Neural progenitor cell (in vitro differentiated cells): ENCODE measurements at regions not wholly inside any gene's neighbourhood (a gene's known extent, or its start where the extent isn't known, plus 50 kb on each side); places are given as distances from the start of the nearest gene placed in this dataset.

Source experiments
- DNase-seq: peaks from one replicate; pipeline ENCODE4 v3.0.0-alpha.2; 2016; ENCODE audit warnings: low spot score
- H2AFZ ChIP-seq: fragments of 200-600 bp; sonication (generic); replicated peaks from 2 replicates; pipeline ENCODE4 v1.6.1; 2016; ENCODE audit warnings: antibody characterized with exemption
- H3F3A ChIP-seq: fragments of 200-600 bp; sonication (generic); 2 replicates; pipeline ENCODE4 v1.6.1; 2016; ENCODE audit warnings: antibody characterized with exemption, low read depth
- H3K27ac ChIP-seq: fragments of 200-600 bp; sonication (generic); 2 replicates; pipeline ENCODE4 v1.5.1; 2016; ENCODE audit warnings: mild to moderate bottlenecking
- H3K27me3 ChIP-seq: fragments of 200-600 bp; sonication (generic); 2 replicates; pipeline ENCODE4 v1.6.1; 2016; ENCODE audit warnings: mild to moderate bottlenecking, moderate library complexity
- H3K36me3 ChIP-seq: fragments of 200-600 bp; sonication (generic); 2 replicates; pipeline ENCODE4 v1.5.1; 2016
- H3K4me1 ChIP-seq: fragments of 200-600 bp; sonication (generic); 2 replicates; pipeline ENCODE4 v1.6.1; 2016; ENCODE audit warnings: mixed run types
- H3K4me2 ChIP-seq: fragments of 200-600 bp; sonication (generic); 2 replicates; pipeline ENCODE4 v1.6.1; 2016
- H3K4me3 ChIP-seq: fragments of 200-600 bp; sonication (generic); 2 replicates; pipeline ENCODE4 v1.5.1; 2016
- H3K79me2 ChIP-seq: fragments of 200-600 bp; sonication (generic); 2 replicates; pipeline ENCODE4 v1.6.1; 2016; ENCODE audit warnings: low read depth
- H3K9ac ChIP-seq: fragments of 200-600 bp; sonication (generic); 2 replicates; pipeline ENCODE4 v1.6.1; 2016
- H3K9me3 ChIP-seq: fragments of 200-600 bp; sonication (generic); 2 replicates; pipeline ENCODE4 v1.5.1; 2016; ENCODE audit warnings: low read depth
- H4K20me1 ChIP-seq: fragments of 200-600 bp; sonication (generic); 2 replicates; pipeline ENCODE4 v1.6.1; 2016; ENCODE audit warnings: low read depth
- H3K27ac Mint-ChIP-seq: 3 replicates; pipeline ENCODE4 v1.8.0; 2021; ENCODE audit warnings: mixed read lengths
- H3K27me3 Mint-ChIP-seq: 2 replicates; pipeline ENCODE4 v1.8.0; 2022; ENCODE audit warnings: low read depth, mild to moderate bottlenecking, inconsistent platforms, moderate library complexity, mixed read lengths; ENCODE audit not compliant: insufficient read depth
- H3K36me3 Mint-ChIP-seq: 3 replicates; pipeline ENCODE4 v1.8.0; 2021; ENCODE audit warnings: mixed read lengths
- H3K4me1 Mint-ChIP-seq: 3 replicates; pipeline ENCODE4 v1.8.0; 2021; ENCODE audit warnings: mixed read lengths
- H3K4me3 Mint-ChIP-seq: 3 replicates; pipeline ENCODE4 v1.8.0; 2021; ENCODE audit warnings: mild to moderate bottlenecking, moderate library complexity, mixed read lengths
- H3K9me3 Mint-ChIP-seq: 3 replicates; pipeline ENCODE4 v1.8.0; 2020; ENCODE audit warnings: mixed read lengths
- EZH2 ChIP-seq: fragments of 200-600 bp; sonication (generic); IDR thresholded peaks from 2 replicates; pipeline ENCODE4 v1.6.1; 2017; ENCODE audit warnings: antibody characterized with exemption, mild to moderate bottlenecking, moderate library complexity
- EZH2phosphoT487 ChIP-seq: fragments of 200-600 bp; sonication (generic); IDR thresholded peaks from 2 replicates; pipeline ENCODE4 v1.6.1; 2017; ENCODE audit warnings: antibody characterized with exemption
- TF ChIP-seq, protein P1 (sequence below): fragments of 200-600 bp; sonication (generic); IDR thresholded peaks from 2 replicates; pipeline ENCODE4 v1.5.1; 2017; ENCODE audit warnings: antibody characterized with exemption, mild to moderate bottlenecking

GRCh38 chr6:56758553-56758952, 115.9 kb upstream of the DST start:
- Histone ChIP-seq H3K4me1 (peaks cover 60% of the 10 kb centered on the region), H3K79me2 (peaks cover 98% of the 10 kb centered on the region)

DNA sequence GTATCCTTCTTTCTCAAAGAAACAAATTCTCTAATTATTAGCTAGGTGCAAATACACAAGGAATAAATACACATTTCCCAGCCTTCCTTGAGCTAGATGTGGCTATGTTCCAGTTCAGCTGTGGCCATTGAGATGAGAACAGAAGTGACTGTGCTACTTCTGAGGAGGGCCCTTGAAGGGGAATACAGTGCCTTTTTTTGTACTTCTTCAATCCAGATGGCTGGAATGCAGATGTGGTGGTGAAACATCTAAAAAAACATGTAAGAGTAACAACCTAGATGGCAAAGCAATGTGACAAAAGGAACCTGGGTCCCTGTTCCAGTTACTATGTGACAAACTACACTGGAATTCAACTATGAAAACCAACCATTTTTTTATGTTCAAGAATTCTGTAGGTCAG, 115.4 kb upstream of the DST start:
- Mint-ChIP-seq H3K9me3 (no peaks in the 10 kb centered on the region), H3K36me3 (peaks cover 7% of the 10 kb centered on the region), H3K27ac (no peak overlapping the region), H3K4me1 (peaks cover 65% of the 10 kb centered on the region), H3K27me3 (no peaks in the 10 kb centered on the region), H3K4me3 (no peak overlapping the region)
- no peak overlapping the region for H2AFZ ChIP-seq
- TF ChIP-seq EZH2phosphoT487 (no peak), EZH2 (no peak)
- TF ChIP-seq, protein P1, sequence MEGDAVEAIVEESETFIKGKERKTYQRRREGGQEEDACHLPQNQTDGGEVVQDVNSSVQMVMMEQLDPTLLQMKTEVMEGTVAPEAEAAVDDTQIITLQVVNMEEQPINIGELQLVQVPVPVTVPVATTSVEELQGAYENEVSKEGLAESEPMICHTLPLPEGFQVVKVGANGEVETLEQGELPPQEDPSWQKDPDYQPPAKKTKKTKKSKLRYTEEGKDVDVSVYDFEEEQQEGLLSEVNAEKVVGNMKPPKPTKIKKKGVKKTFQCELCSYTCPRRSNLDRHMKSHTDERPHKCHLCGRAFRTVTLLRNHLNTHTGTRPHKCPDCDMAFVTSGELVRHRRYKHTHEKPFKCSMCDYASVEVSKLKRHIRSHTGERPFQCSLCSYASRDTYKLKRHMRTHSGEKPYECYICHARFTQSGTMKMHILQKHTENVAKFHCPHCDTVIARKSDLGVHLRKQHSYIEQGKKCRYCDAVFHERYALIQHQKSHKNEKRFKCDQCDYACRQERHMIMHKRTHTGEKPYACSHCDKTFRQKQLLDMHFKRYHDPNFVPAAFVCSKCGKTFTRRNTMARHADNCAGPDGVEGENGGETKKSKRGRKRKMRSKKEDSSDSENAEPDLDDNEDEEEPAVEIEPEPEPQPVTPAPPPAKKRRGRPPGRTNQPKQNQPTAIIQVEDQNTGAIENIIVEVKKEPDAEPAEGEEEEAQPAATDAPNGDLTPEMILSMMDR = no peak
- H3K27me3 ChIP-seq = no peaks in the 10 kb centered on the region
- DNase-seq = no peak
- H3K9ac ChIP-seq = no peak overlapping the region
- H3K4me1 ChIP-seq = peaks cover 60% of the 10 kb centered on the region
- peaks cover 98% of the 10 kb centered on the region for H3K79me2 ChIP-seq
- no peaks in the 10 kb centered on the region for H3K9me3 ChIP-seq
- no peak overlapping the region for H3K4me3 ChIP-seq
- H3K4me2 ChIP-seq = no peak overlapping the region
- no peaks in the 10 kb centered on the region for H3K36me3 ChIP-seq
- H3F3A ChIP-seq = peaks cover 31% of the 10 kb centered on the region
- peaks cover 62% of the 10 kb centered on the region for H4K20me1 ChIP-seq
- peak overlapping the region; percentile 36 for H3K27ac ChIP-seq

More at GRCh38 chr6:56758553-56758952, 115.9 kb upstream of the DST start:
- no peaks in the 10 kb centered on the region for H3K9me3 ChIP-seq
- H3K27me3 ChIP-seq = no peaks in the 10 kb centered on the region
- peaks cover 61% of the 10 kb centered on the region for H3K4me1 Mint-ChIP-seq
- H3K4me3 ChIP-seq = no peak overlapping the region
- TF ChIP-seq EZH2 (no peak), EZH2phosphoT487 (no peak)
- TF ChIP-seq, protein P1 = no peak
- no peak overlapping the region for H2AFZ ChIP-seq
- H3K9ac ChIP-seq = no peak overlapping the region
- no peak overlapping the region for H3K4me3 Mint-ChIP-seq
- peaks cover 64% of the 10 kb centered on the region for H4K20me1 ChIP-seq
- no peak for DNase-seq
- H3K27ac Mint-ChIP-seq = no peak overlapping the region
- H3K9me3 Mint-ChIP-seq = no peaks in the 10 kb centered on the region
- peak overlapping the region; percentile 36 for H3K27ac ChIP-seq
- peaks cover 7% of the 10 kb centered on the region for H3K36me3 Mint-ChIP-seq
- H3F3A ChIP-seq = peaks cover 31% of the 10 kb centered on the region
- no peaks in the 10 kb centered on the region for H3K27me3 Mint-ChIP-seq
- H3K4me2 ChIP-seq = peak overlapping the region; percentile 46
- no peaks in the 10 kb centered on the region for H3K36me3 ChIP-seq

- H3K27ac ChIP-seq = no peak overlapping the region
- H3K36me3 ChIP-seq = no peaks in the 10 kb centered on the region
- no peak overlapping the region for H3K4me3 ChIP-seq
- H3K4me1 ChIP-seq = peaks cover 60% of the 10 kb centered on the region
- Mint-ChIP-seq H3K36me3 (peaks cover 5% of the 10 kb centered on the region), H3K27ac (no peak overlapping the region), H3K4me3 (no peak overlapping the region), H3K9me3 (no peaks in the 10 kb centered on the region), H3K4me1 (peaks cover 69% of the 10 kb centered on the region), H3K27me3 (no peaks in the 10 kb centered on the region)
- H4K20me1 ChIP-seq = peaks cover 62% of the 10 kb centered on the region
- H3K9ac ChIP-seq = no peak overlapping the region
- no peaks in the 10 kb centered on the region for H3K27me3 ChIP-seq
- no peaks in the 10 kb centered on the region for H3K9me3 ChIP-seq
- H3F3A ChIP-seq = peaks cover 31% of the 10 kb centered on the region
- H3K79me2 ChIP-seq = peaks cover 98% of the 10 kb centered on the region
- DNase-seq = peak; percentile 55
- no peak overlapping the region for H2AFZ ChIP-seq
- TF ChIP-seq EZH2phosphoT487 = no peak
- TF ChIP-seq, protein P1 = peak; percentile 54
- peak overlapping the region; percentile 22 for H3K4me2 ChIP-seq
Measured at GRCh38 chr6:56757588-56757984, 114.9 kb upstream of the DST start.
